SH-SY5Y (cell line): ENCODE measurements at regions not wholly inside any gene's neighbourhood (a gene's known extent, or its start where the extent isn't known, plus 50 kb on each side); places are given as distances from the start of the nearest gene placed in this dataset.

Source experiments
- GATA2 ChIP-seq: IDR thresholded peaks from 2 replicates; pipeline ENCODE4 v1.6.1; 2011; ENCODE audit warnings: mild to moderate bottlenecking, low read depth, low read length
- GATA3 ChIP-seq: IDR thresholded peaks from 2 replicates; pipeline ENCODE4 v1.6.1; 2011; ENCODE audit warnings: low read depth, mild to moderate bottlenecking, low read length, moderate library complexity

GRCh38 chr15:62853841-62854225, 188.7 kb upstream of the TPM1 start:
- no peak for TF ChIP-seq GATA3
- no peak for TF ChIP-seq GATA2
